Smooth muscle cell (in vitro differentiated cells): ENCODE measurements at regions not wholly inside any gene's neighbourhood (a gene's known extent, or its start where the extent isn't known, plus 50 kb on each side); places are given as distances from the start of the nearest gene placed in this dataset. TPM values are rescaled to one million over a fixed set of nuclear protein-coding genes. Genes with fewer than 3 reads are reported as not detected.

Experiments
- small RNA-seq: library from RNA; depleted of rRNA; stranded (forward); fragments of <200 nt; gene quantifications from one replicate; pipeline ENCODE3, GENCODE V24; 2014

Small RNAs in the stretch of these regions (small RNA-seq; reads per million reads assigned to genes)
- gene AC012669.1 = not detected
